ENCODE measurements at regions not wholly inside any gene's neighbourhood (a gene's known extent, or its start where the extent isn't known, plus 50 kb on each side); places are given as distances from the start of the nearest gene placed in this dataset.

DNA sequence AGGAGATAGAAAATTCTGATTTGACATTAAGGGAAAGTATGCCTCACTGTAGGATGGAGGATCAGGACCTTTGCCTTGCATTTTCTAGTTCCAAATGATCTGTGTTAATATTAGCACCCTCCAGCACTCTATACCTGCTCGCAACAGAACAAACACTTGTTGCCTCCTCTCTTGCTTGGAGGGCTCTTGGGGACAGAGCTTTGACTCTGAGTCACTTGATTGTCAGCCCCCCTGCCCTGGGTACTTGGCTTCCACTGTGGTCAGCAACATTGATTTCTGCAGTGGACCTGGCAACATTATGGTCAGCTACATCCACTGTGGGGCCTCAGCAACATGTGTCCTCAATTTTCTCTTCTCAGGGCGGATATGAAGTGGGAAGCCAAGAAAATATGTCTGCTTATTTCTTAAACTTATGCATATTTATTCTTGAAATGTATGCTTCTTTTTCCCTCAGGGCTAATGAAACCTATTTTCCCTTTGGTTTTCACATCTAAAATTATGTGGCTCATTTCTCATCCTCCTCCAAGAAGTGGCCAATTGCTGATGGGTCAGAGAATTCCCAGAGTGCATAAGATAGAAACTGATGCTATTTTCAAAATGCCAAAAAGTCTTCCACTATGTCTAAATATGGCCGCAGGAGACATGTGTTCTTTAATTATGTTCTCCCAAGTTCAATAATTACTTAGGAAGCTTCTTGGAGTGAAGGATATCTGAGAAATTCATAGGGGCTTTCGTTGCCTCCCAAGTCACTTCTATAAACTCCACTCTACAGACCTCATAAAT is 94.6 kb upstream of the SMIM36 start:
- no peak for DNase-seq
- H3K27me3 ChIP-seq (ENCODE audit: insufficient read depth, low read length), result no peaks in the 10 kb centered on the region
- H3K27ac Mint-ChIP-seq, result no peak overlapping the region
- no peaks in the 10 kb centered on the region for H3K4me1 ChIP-seq (ENCODE audit: insufficient read depth, low read length)
- no peaks in the 10 kb centered on the region for H3K36me3 Mint-ChIP-seq
- CTCF ChIA-PET (ENCODE audit: partially characterized antibody), result interaction anchor here (1.0 to 3.0 kb wide), 2 partner anchors 79 to 97 kb away, joined by 3 to 14 read pairs; no protein-coding TSS in a partner anchor
- intact Hi-C loops (cut with micrococcal nuclease), result no loop called here
- no peaks in the 10 kb centered on the region for H3K4me1 Mint-ChIP-seq
- POLR2A ChIA-PET (ENCODE audit: partially characterized antibody), result no interaction called here
- H3K27me3 Mint-ChIP-seq, result peaks cover 5 to 13% of the 10 kb centered on the region in 2 donors
- no peaks in the 10 kb centered on the region for H3K9me3 Mint-ChIP-seq
- no peak overlapping the region for H3K27ac ChIP-seq (ENCODE audit: low read depth, low read length)
- no peaks in the 10 kb centered on the region for H3K36me3 ChIP-seq (ENCODE audit: insufficient read depth, low read length)
- no peak overlapping the region for H3K4me3 ChIP-seq (ENCODE audit: low read length in 2 of 2)
- H3K9me3 ChIP-seq (ENCODE audit: control insufficient read depth in 1 of 2, low read length in 2 of 2), result no peaks in the 10 kb centered on the region
- no peak overlapping the region for H3K4me3 Mint-ChIP-seq

DNA sequence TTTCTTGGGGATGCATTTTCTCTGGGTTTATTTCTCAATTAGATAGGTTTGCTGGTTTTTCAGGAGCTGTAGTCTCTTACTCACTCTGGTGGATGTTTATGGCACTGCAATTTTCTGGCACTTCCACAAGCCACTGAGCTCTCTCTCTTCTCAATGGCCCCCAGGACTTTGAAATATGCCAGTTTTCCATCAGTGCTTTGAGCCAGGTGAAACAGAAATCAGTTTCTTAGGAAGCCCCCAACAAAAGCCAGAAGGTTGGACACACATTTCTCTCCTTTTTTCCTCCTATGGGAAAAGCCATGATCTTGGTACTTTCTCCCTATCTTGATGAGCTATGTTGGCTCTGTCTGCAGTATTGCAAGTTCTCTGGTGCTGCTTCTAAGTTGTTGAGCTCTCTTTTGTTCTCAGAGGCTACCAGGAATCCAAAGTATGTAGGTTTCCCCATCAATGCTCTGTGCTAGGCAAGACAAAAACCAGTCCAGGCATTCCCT is 90.7 kb upstream of the SMIM36 start:
- peak; percentile 34 to 44 (median 36) for DNase-seq
- ChIA-PET CTCF (ENCODE audit: partially characterized antibody) (interaction anchor here (0.7 to 4.1 kb wide), 26 partner anchors 9 to 170 kb away, joined by 3 to 167 read pairs (median 6); partner anchors contain the start of genes PCTP, SMIM36 and TMEM100), POLR2A (ENCODE audit: partially characterized antibody) (interaction anchor here (0.6 kb wide), 1 partner anchor 53 kb away, joined by 3 read pairs; no protein-coding TSS in a partner anchor)
- Histone ChIP-seq H3K4me1 (ENCODE audit: insufficient read depth, low read length) (no peaks in the 10 kb centered on the region), H3K9me3 (ENCODE audit: control insufficient read depth in 1 of 2, low read length in 2 of 2) (peaks cover 0 to 7% of the 10 kb centered on the region in 2 donors), H3K36me3 (ENCODE audit: insufficient read depth, low read length) (no peaks in the 10 kb centered on the region), H3K27me3 (ENCODE audit: insufficient read depth, low read length) (no peaks in the 10 kb centered on the region), H3K4me3 (ENCODE audit: low read length in 2 of 2) (no peak overlapping the region), H3K27ac (ENCODE audit: low read depth, low read length) (no peak overlapping the region)
- Mint-ChIP-seq H3K4me3 (no peak overlapping the region), H3K27ac (no peak overlapping the region), H3K4me1 (no peaks in the 10 kb centered on the region), H3K36me3 (peaks cover 7 to 11% of the 10 kb centered on the region in 2 donors), H3K27me3 (peaks cover 5 to 11% of the 10 kb centered on the region in 2 donors), H3K9me3 (peaks cover 5 to 35% (median 32%) of the 10 kb centered on the region in 8 donors)
- intact Hi-C loops (cut with micrococcal nuclease), result loop anchor here (1.0 kb wide), 2 partner anchors 53 to 76 kb away; no protein-coding TSS in a partner anchor

DNA sequence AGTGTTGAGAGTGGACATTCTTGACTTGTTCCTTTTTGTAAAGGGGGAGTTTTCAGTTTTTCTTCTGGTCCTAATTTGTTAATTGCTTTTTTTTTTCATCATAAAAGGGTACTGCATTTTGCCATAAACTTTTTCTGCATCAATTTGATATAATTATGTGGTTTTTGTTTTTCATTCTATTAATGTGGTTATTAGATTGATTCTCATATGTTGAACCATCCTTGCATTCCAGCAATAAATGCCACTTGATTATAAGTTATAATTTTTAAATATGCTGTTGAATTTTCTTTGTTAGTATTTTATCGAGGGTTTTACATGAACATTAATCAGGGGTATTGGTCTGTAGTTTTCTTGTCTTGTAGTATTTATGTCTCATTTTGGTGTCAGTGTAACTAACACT is 87.2 kb upstream of the SMIM36 start:
- no peak for DNase-seq
- peaks cover 6 to 43% (median 38%) of the 10 kb centered on the region in 8 donors for H3K9me3 Mint-ChIP-seq

DNA sequence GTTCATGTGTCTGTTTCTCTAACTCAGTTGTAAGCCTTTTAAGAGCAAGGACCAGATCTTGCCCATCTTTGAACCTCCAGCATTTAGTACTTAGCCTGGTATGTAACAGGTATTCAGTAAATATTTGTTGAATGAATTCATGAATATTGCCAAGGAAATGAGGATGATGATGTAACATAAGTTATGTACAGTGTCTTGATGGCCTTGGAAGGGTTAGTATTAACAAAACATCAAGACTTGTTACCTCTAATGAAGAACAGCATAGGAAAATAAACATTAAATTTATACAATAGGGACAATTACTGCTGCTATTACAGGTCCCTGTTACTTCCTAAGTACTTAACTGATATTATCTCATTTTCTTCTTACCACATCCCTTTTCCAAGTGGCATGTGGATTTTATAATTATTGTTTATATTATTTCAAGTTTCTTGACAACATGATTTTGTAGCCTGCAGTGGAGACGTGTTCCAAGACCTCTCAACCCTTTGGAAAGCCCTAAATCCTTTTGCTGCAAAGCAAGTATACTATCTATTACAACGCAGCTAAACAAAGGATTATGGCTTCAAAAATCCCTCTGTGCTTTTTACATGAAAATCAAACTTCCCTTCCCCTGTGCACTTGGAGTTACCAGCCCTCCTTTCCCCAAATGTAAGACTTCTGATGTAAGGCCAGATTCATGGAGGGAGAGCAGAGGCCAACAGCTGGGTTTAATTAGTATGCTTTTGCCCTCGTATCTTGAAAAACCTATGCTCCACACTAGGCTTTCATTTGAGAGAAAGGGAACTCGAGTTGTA is 77.4 kb upstream of the SMIM36 start:
- Mint-ChIP-seq H3K9me3 (peaks cover 0 to 3% (median 0%) of the 10 kb centered on the region in 8 donors), H3K27me3 (no peaks in the 10 kb centered on the region), H3K27ac (no peak overlapping the region), H3K36me3 (no peaks in the 10 kb centered on the region), H3K4me3 (no peak overlapping the region), H3K4me1 (peaks cover 6 to 12% (median 9%) of the 10 kb centered on the region in 4 donors)
- no peaks in the 10 kb centered on the region for H3K4me1 ChIP-seq (ENCODE audit: insufficient read depth, low read length)
- intact Hi-C loops (cut with micrococcal nuclease), result loop anchor here (5.0 kb wide), 1 partner anchor 41 kb away; no protein-coding TSS in a partner anchor
- no peaks in the 10 kb centered on the region for H3K9me3 ChIP-seq (ENCODE audit: control insufficient read depth in 1 of 2, low read length in 2 of 2)
- H3K4me3 ChIP-seq (ENCODE audit: low read length in 2 of 2), result no peak overlapping the region
- H3K27ac ChIP-seq (ENCODE audit: low read depth, low read length), result no peak overlapping the region
- CTCF ChIA-PET (ENCODE audit: partially characterized antibody), result interaction anchor here (1.6 kb wide), 1 partner anchor 53 kb away, joined by 3 read pairs; no protein-coding TSS in a partner anchor
- DNase-seq, result no peak
- no peaks in the 10 kb centered on the region for H3K27me3 ChIP-seq (ENCODE audit: insufficient read depth, low read length)
- no peaks in the 10 kb centered on the region for H3K36me3 ChIP-seq (ENCODE audit: insufficient read depth, low read length)
- POLR2A ChIA-PET (ENCODE audit: partially characterized antibody), result no interaction called here

More for the DNA sequence above, 87.2 kb upstream of the SMIM36 start:
- no peak overlapping the region for H3K27ac ChIP-seq (ENCODE audit: low read depth, low read length)
- intact Hi-C loops (cut with micrococcal nuclease), result no loop called here
- H3K4me1 Mint-ChIP-seq, result no peaks in the 10 kb centered on the region
- H3K36me3 ChIP-seq (ENCODE audit: insufficient read depth, low read length), result no peaks in the 10 kb centered on the region
- no peak overlapping the region for H3K27ac Mint-ChIP-seq
- no peak overlapping the region for H3K4me3 ChIP-seq (ENCODE audit: low read length in 2 of 2)
- H3K9me3 ChIP-seq (ENCODE audit: control insufficient read depth in 1 of 2, low read length in 2 of 2), result peaks cover 0 to 7% of the 10 kb centered on the region in 2 donors
- no peaks in the 10 kb centered on the region for H3K27me3 ChIP-seq (ENCODE audit: insufficient read depth, low read length)
- H3K4me3 Mint-ChIP-seq, result no peak overlapping the region
- H3K36me3 Mint-ChIP-seq, result peaks cover 7 to 13% of the 10 kb centered on the region in 2 donors
- POLR2A ChIA-PET (ENCODE audit: partially characterized antibody), result no interaction called here
- H3K27me3 Mint-ChIP-seq, result peaks cover 2 to 7% of the 10 kb centered on the region in 2 donors
- CTCF ChIA-PET (ENCODE audit: partially characterized antibody), result no interaction called here
- no peaks in the 10 kb centered on the region for H3K4me1 ChIP-seq (ENCODE audit: insufficient read depth, low read length)

- Mint-ChIP-seq H3K4me1 (peaks cover 10 to 13% (median 11%) of the 10 kb centered on the region in 4 donors), H3K27ac (no peak overlapping the region), H3K4me3 (no peak overlapping the region), H3K9me3 (peaks cover 0 to 3% (median 0%) of the 10 kb centered on the region in 8 donors), H3K36me3 (no peaks in the 10 kb centered on the region), H3K27me3 (no peaks in the 10 kb centered on the region)
- no peaks in the 10 kb centered on the region for H3K4me1 ChIP-seq (ENCODE audit: insufficient read depth, low read length)
- H3K27me3 ChIP-seq (ENCODE audit: insufficient read depth, low read length), result no peaks in the 10 kb centered on the region
- H3K9me3 ChIP-seq (ENCODE audit: control insufficient read depth in 1 of 2, low read length in 2 of 2), result no peaks in the 10 kb centered on the region
- POLR2A ChIA-PET (ENCODE audit: partially characterized antibody), result no interaction called here
- intact Hi-C loops (cut with micrococcal nuclease), result loop anchor here (5.0 kb wide), 1 partner anchor 40 kb away; no protein-coding TSS in a partner anchor
- H3K4me3 ChIP-seq (ENCODE audit: low read length in 2 of 2), result no peak overlapping the region
- CTCF ChIA-PET (ENCODE audit: partially characterized antibody), result no interaction called here
- no peaks in the 10 kb centered on the region for H3K36me3 ChIP-seq (ENCODE audit: insufficient read depth, low read length)
- no peak for DNase-seq
- H3K27ac ChIP-seq (ENCODE audit: low read depth, low read length), result no peak overlapping the region
Measured at GRCh38 chr17:55587608-55588139, 76.4 kb upstream of the SMIM36 start.

DNA sequence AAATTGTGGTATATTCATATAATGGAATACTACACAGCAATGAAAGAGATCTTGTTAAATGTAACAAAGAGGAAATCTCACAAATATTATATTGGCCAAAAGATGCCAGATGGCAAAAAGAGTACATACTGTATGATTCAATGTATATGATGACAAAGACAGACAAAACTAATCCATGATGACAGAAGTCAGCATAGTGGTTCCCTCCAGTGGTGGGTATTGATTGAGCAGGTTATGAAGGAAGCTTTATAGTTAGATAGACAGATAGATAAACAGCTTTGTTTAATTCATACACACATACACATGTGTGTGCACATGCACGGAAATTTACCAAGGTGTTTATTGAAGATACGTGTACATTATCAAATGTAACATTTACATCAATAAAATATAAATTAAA is 74.4 kb upstream of the SMIM36 start:
- H3K27me3 ChIP-seq (ENCODE audit: insufficient read depth, low read length), result no peaks in the 10 kb centered on the region
- no peak overlapping the region for H3K27ac Mint-ChIP-seq
- peak in 1 of 5 donors; percentile 7 for DNase-seq
- ChIA-PET POLR2A (ENCODE audit: partially characterized antibody) (interaction anchor here (0.7 kb wide), 1 partner anchor 8 kb away, joined by 4 read pairs; no protein-coding TSS in a partner anchor), CTCF (ENCODE audit: partially characterized antibody) (interaction anchor here (1.2 to 2.4 kb wide), 4 partner anchors 17 to 61 kb away, joined by 4 to 9 read pairs (median 6); no protein-coding TSS in a partner anchor)
- no peak overlapping the region for H3K27ac ChIP-seq (ENCODE audit: low read depth, low read length)
- intact Hi-C loops (cut with micrococcal nuclease), result loop anchor here (1.0 to 5.0 kb wide), 2 partner anchors 38 to 59 kb away; no protein-coding TSS in a partner anchor
- no peaks in the 10 kb centered on the region for H3K36me3 ChIP-seq (ENCODE audit: insufficient read depth, low read length)
- no peaks in the 10 kb centered on the region for H3K27me3 Mint-ChIP-seq
- no peak overlapping the region for H3K4me3 Mint-ChIP-seq
- H3K36me3 Mint-ChIP-seq, result no peaks in the 10 kb centered on the region
- peaks cover 2% of the 10 kb centered on the region for H3K4me1 ChIP-seq (ENCODE audit: insufficient read depth, low read length)
- H3K4me3 ChIP-seq (ENCODE audit: low read length in 2 of 2), result no peak overlapping the region
- H3K9me3 Mint-ChIP-seq, result no peaks in the 10 kb centered on the region
- H3K9me3 ChIP-seq (ENCODE audit: control insufficient read depth in 1 of 2, low read length in 2 of 2), result no peaks in the 10 kb centered on the region
- peaks cover 13 to 18% (median 15%) of the 10 kb centered on the region in 4 donors for H3K4me1 Mint-ChIP-seq

Data from CD4-positive, alpha-beta memory T cell (primary cell).